ENCODE measurements at regions not wholly inside any gene's neighbourhood (a gene's known extent, or its start where the extent isn't known, plus 50 kb on each side); places are given as distances from the start of the nearest gene placed in this dataset.

GRCh38 chr4:20598626-20599025, 101.6 kb upstream of the PACRGL start:
- TF ChIP-seq ZNF274 (IDR thresholded peaks at IDR 0.05; ENCODE audit: low read depth, low read length), result no peak
- TF ChIP-seq YY1 (IDR thresholded peaks at IDR 0.05; ENCODE audit: insufficient read depth, insufficient read length), result no peak
- TF ChIP-seq SUZ12 (IDR thresholded peaks at IDR 0.05; ENCODE audit: extremely low read depth, insufficient read depth, insufficient read length), result no peak
